Stomach (tissue), 4 donors: ENCODE measurements at regions not wholly inside any gene's neighbourhood (a gene's known extent, or its start where the extent isn't known, plus 50 kb on each side); places are given as distances from the start of the nearest gene placed in this dataset.

Experiments
- CTCF ChIP-seq, 7 experiments: fragments of 450-650 bp in 4 of 7; fragments of 200-600 bp in 3 of 7; sonication (generic) in 3 of 7; IDR thresholded peaks; one replicate each; pipeline ENCODE4 v1.5.1; 2016 to 2019; ENCODE audit warnings: antibody characterized with exemption in 7 of 7, control low read depth in 2 of 7, mild to moderate bottlenecking in 1 of 7
- EP300 ChIP-seq: sonication (generic); formaldehyde crosslinking; IDR thresholded peaks from one replicate; pipeline ENCODE4 v1.6.1; 2017; ENCODE audit warnings: antibody characterized with exemption
- POLR2A ChIP-seq, 4 donors: fragments of 450-650 bp; IDR thresholded peaks; one replicate each; pipeline ENCODE4 v1.6.1; 2016; ENCODE audit warnings: antibody characterized with exemption in 4 of 4, control low read depth in 2 of 4, mild to moderate bottlenecking in 1 of 4, moderate library complexity in 1 of 4
- POLR2AphosphoS5 ChIP-seq, 3 donors: sonication (generic); formaldehyde crosslinking; IDR thresholded peaks; one replicate each; pipeline ENCODE4 v1.6.1; 2016; ENCODE audit warnings: antibody characterized with exemption in 3 of 3

- TF ChIP-seq CTCF (IDR thresholded peaks at IDR 0.05) (no peak), POLR2A (IDR thresholded peaks at IDR 0.05) (no peak), POLR2AphosphoS5 (IDR thresholded peaks at IDR 0.05) (no peak), EP300 (no peak)
Measured at GRCh38 chr2:142339261-142339660, 208.4 kb upstream of the LRP1B start.
